H1 (cell line): ENCODE measurements at regions not wholly inside any gene's neighbourhood (a gene's known extent, or its start where the extent isn't known, plus 50 kb on each side); places are given as distances from the start of the nearest gene placed in this dataset.

ENCODE experiments used
- CHD2 ChIP-seq: IDR thresholded peaks from 2 replicates; pipeline ENCODE4 v1.6.1; 2012; ENCODE audit warnings: low read length, improper control_type of control experiment
- CHD7 ChIP-seq: fragments of 300-600 bp; sonication (generic); IDR thresholded peaks from 2 replicates; pipeline ENCODE4 v1.7.1; 2012; ENCODE audit warnings: low read length, moderate library complexity, mild to moderate bottlenecking, inconsistent platforms; ENCODE audit not compliant: insufficient replicate concordance
- FOSL1 ChIP-seq: IDR thresholded peaks from 2 replicates; pipeline ENCODE4 v1.6.1; 2011; ENCODE audit warnings: mild to moderate bottlenecking, low read depth, low read length, moderate library complexity; ENCODE audit not compliant: insufficient read depth
- GTF2F1 ChIP-seq: IDR thresholded peaks from 2 replicates; pipeline ENCODE4 v1.6.1; 2012; ENCODE audit warnings: low read depth, low read length, improper control_type of control experiment, borderline replicate concordance
- SAP30 ChIP-seq: fragments of 300-600 bp; sonication (generic); IDR thresholded peaks from 2 replicates; pipeline ENCODE4 v1.7.1; 2012; ENCODE audit warnings: low read length, moderate library complexity, mild to moderate bottlenecking, inconsistent platforms; ENCODE audit not compliant: insufficient read depth, insufficient replicate concordance

- TF ChIP-seq CHD7 (no peak), CHD2 (no peak), GTF2F1 (no peak), SAP30 (no peak), FOSL1 (no peak)
Observed at GRCh38 chr11:128346804-128347203, 240.6 kb downstream of the ETS1 start (continued).
